Thoracic aorta (tissue), 2 donors: ENCODE measurements at regions not wholly inside any gene's neighbourhood (a gene's known extent, or its start where the extent isn't known, plus 50 kb on each side); places are given as distances from the start of the nearest gene placed in this dataset.

Experiments used
- ATAC-seq: fragments of 150-250 bp; one replicate; pipeline ENCODE4 v1.8.0; 2017; ENCODE audit warnings: low read depth; ENCODE audit not compliant: insufficient number of reproducible peaks, low FRiP score
- DNase-seq: peaks from one replicate; pipeline ENCODE4 v3.0.0-alpha.2; 2020; ENCODE audit warnings: low spot score
- H3K27ac ChIP-seq, 2 donors: fragments of 200-600 bp; sonication (generic); 1 replicate in 1 of 2; 2 replicates in 1 of 2; pipeline ENCODE4 v1.5.1; 2016; ENCODE audit warnings: mild to moderate bottlenecking in 2 of 2, moderate library complexity in 2 of 2
- H3K27me3 ChIP-seq: fragments of 200-600 bp; sonication (generic); replicated peaks from 2 replicates; pipeline ENCODE4 v1.6.0; 2016; ENCODE audit warnings: mild to moderate bottlenecking; ENCODE audit not compliant: insufficient read depth
- H3K36me3 ChIP-seq: fragments of 200-600 bp; sonication (generic); one replicate; pipeline ENCODE4 v1.5.1; 2016
- H3K4me1 ChIP-seq, 2 donors: fragments of 200-600 bp; sonication (generic); 1 replicate in 1 of 2; 2 replicates in 1 of 2; pipeline versions ENCODE4 v1.5.1 to v1.6.0; 2016; ENCODE audit warnings: low read depth in 2 of 2, mild to moderate bottlenecking in 1 of 2; ENCODE audit not compliant: control insufficient read depth in 1 of 2
- H3K4me3 ChIP-seq: fragments of 200-600 bp; sonication (generic); 2 replicates; pipeline ENCODE4 v1.5.1; 2016; ENCODE audit warnings: mild to moderate bottlenecking
- H3K9me3 ChIP-seq: fragments of 200-600 bp; sonication (generic); 2 replicates; pipeline ENCODE4 v1.5.1; 2016
- TF ChIP-seq, protein P1 (sequence below): fragments of 200-600 bp; sonication (generic); IDR thresholded peaks from one replicate; pipeline ENCODE4 v1.5.1; 2019; ENCODE audit warnings: antibody characterized with exemption

DNA sequence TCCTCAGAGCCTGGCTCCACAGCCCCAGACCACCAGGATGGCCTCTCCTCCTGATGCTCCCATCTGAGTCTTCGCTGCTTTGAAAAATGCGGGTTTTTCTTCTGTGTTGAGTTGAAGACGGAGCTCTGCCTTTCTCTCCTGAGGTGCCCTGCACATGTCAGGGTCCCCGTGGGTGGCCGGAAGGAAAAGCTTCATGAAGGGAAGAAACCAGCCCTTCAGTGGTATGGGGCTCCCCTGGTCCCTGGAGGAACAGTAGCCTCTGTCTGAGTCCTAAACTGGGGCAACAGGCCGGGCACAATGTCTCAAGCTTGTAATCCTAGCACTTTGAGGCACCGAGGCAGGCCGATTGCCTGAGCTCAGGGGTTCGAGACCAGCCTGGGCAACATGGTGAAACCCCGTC, 54.7 kb upstream of the CAB39 start:
- Histone ChIP-seq H3K27ac (no peak overlapping the region), H3K9me3 (no peaks in the 10 kb centered on the region), H3K27me3 (no peaks in the 10 kb centered on the region), H3K4me1 (no peaks in the 10 kb centered on the region), H3K36me3 (no peaks in the 10 kb centered on the region), H3K4me3 (no peak overlapping the region)
- no peak for DNase-seq
- no peak for ATAC-seq
- TF ChIP-seq, protein P1, sequence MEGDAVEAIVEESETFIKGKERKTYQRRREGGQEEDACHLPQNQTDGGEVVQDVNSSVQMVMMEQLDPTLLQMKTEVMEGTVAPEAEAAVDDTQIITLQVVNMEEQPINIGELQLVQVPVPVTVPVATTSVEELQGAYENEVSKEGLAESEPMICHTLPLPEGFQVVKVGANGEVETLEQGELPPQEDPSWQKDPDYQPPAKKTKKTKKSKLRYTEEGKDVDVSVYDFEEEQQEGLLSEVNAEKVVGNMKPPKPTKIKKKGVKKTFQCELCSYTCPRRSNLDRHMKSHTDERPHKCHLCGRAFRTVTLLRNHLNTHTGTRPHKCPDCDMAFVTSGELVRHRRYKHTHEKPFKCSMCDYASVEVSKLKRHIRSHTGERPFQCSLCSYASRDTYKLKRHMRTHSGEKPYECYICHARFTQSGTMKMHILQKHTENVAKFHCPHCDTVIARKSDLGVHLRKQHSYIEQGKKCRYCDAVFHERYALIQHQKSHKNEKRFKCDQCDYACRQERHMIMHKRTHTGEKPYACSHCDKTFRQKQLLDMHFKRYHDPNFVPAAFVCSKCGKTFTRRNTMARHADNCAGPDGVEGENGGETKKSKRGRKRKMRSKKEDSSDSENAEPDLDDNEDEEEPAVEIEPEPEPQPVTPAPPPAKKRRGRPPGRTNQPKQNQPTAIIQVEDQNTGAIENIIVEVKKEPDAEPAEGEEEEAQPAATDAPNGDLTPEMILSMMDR: no peak

DNA sequence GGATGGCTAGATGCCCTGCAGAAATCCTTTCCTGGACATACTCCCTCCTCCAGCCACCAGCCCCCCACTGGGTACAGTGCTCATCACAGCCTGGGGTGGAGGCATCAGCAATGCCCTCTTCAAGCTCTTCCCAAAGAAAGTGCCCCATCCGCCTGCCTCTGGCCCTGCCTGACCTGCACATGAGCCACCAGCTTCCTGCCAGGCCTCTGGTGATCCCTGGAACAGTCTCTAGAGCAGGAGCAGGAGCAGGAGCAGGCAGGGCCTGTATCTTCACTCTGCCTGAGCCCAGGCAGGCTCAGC, 54.1 kb upstream of the CAB39 start:
- H3K9me3 ChIP-seq: no peaks in the 10 kb centered on the region
- H3K27me3 ChIP-seq: no peaks in the 10 kb centered on the region
- DNase-seq (no peak), ATAC-seq (no peak)
- no peak overlapping the region for H3K27ac ChIP-seq
- no peaks in the 10 kb centered on the region for H3K4me1 ChIP-seq
- no peaks in the 10 kb centered on the region for H3K36me3 ChIP-seq
- no peak overlapping the region for H3K4me3 ChIP-seq
- TF ChIP-seq, protein P1: no peak

DNA sequence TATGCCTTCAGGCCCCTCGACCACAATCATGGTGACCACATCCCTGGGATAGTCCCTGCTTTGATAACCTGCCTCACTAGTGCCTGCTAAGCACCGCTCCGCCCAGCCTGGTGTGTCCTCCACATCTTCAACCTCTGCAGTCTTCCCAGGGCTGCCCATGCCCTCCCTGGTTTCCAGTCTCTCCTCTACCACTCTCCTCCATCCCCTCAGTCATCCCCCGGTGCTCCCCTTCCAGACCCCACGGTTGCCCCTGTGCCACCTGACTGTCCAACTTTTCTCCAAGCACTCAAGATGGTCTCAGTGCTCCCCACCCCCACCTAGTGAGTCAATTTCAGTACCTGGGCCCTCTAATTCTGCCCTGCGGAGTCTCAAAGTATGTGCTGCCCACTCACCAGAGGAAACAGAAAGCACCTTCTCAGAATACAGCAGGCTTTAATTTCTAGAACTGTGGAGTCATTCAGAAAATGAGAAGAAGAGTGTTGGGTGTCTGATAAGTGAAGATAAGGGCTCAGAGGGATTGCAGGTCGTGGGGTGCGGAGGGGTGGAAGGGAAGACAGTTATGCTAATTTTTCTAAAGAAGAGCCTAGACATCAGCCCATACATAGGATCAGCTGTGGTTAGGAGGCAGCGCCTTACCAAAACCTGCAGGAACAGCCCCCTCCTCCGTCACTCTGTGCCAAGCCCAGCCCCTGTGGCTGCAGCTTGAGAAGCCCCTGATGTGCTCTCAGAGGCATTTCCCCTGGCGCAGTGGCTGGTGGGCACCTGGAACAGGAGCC, 53.6 kb upstream of the CAB39 start:
- no peak overlapping the region for H3K4me3 ChIP-seq
- H3K4me1 ChIP-seq: no peaks in the 10 kb centered on the region
- H3K36me3 ChIP-seq: no peaks in the 10 kb centered on the region
- no peaks in the 10 kb centered on the region for H3K9me3 ChIP-seq
- TF ChIP-seq, protein P1: no peak
- DNase-seq (no peak), ATAC-seq (no peak)
- no peaks in the 10 kb centered on the region for H3K27me3 ChIP-seq
- peak overlapping the region in 1 of 2 donors; percentile 40 for H3K27ac ChIP-seq

DNA sequence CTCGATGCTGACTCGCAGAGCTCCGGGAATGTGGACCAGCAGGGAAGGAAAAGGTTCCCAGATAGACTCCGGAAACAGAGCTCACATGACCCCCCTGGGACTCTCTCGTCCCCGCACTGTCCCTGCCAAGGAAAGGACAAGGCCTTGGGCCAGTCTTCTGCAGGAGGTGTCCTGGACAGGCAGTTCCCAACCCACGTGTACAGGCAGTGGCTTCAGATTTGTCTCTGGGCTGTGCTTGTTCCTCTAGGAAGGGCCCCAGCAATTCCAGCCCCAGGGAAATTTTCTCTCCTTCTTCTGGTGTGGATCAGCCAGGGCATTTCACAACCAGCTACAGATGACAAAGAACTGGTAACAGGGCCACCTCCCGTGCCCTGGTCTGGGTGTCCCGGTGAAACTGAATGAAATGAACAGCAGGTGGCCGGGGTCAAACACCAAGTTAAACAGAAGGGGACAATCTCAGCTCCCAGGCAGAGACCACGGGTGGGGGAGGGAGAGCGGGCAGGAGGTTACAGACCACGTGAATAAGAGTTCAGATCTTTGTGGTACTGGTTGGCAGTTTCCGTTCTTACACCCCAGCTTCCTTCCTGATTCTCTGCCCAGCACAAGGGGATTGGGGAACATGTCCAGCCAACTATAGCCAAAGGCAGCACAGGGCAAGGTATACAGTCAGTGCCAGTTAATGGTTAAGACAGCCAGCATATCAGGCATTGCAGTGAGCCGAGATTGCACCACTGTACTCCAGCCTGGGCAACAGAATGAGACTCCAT, 52.2 kb upstream of the CAB39 start:
- no peaks in the 10 kb centered on the region for H3K27me3 ChIP-seq
- no peaks in the 10 kb centered on the region for H3K9me3 ChIP-seq
- no peaks in the 10 kb centered on the region for H3K36me3 ChIP-seq
- no peaks in the 10 kb centered on the region for H3K4me1 ChIP-seq
- ATAC-seq (no peak), DNase-seq (no peak)
- TF ChIP-seq, protein P1: no peak
- H3K27ac ChIP-seq: peak overlapping the region in 1 of 2 donors; percentile 39
- no peak overlapping the region for H3K4me3 ChIP-seq

DNA sequence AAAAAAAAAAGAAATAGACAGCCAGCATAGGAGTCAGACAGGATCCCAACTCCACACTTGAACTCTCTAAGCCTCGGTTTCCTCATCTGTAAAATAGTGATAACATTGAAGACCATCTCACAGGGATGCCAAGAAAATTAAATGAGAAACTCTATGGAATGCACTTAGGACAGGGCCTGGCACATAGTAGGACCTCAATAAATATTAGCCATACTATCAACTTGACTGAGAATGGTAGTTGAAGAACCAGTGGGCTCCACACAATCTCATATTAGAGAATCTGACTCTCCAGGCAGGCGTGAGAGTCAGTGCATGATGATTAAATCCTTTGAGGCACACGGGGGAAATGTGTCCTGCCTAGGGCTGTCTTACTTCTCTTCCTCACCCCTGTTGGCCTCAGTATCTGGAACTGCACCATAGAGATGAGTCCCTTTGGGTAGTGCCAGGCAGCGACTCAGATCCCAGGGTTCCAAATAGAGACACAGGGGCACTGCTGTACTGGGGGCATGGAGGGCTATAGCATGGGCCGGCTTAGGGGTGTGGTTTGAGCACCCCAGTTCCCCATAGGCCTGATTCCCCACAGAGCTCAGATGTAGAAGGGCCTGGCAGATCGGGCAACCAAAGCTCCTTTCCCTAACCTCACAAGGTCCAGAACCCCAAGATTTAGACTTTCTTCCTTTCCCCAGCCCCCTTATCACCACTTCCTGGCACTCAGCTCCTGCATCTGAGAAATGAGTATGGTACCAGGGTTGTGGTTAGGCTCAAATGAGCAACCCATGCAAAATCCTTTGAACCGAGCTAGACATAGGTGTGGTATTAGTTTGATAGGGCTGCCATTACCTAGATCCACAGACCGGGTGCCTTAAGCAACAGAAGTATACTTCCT, 51.3 kb upstream of the CAB39 start:
- Histone ChIP-seq H3K4me3 (no peak overlapping the region), H3K27ac (no peak overlapping the region)

More for the DNA sequence above, 51.3 kb upstream of the CAB39 start:
- DNase-seq: no peak
- ATAC-seq: no peak
- Histone ChIP-seq H3K4me1 (no peaks in the 10 kb centered on the region), H3K9me3 (no peaks in the 10 kb centered on the region), H3K27me3 (no peaks in the 10 kb centered on the region), H3K36me3 (no peaks in the 10 kb centered on the region)
- TF ChIP-seq, protein P1: no peak
